ENCODE measurements at regions not wholly inside any gene's neighbourhood (a gene's known extent, or its start where the extent isn't known, plus 50 kb on each side); places are given as distances from the start of the nearest gene placed in this dataset.

GRCh38 chr3:23747841-23748240 is 57.9 kb upstream of the UBE2E1 start:
- TF ChIP-seq CTCF (IDR thresholded peaks at IDR 0.05), result no peak
- no peak for TF ChIP-seq POLR2A (IDR thresholded peaks at IDR 0.05)

Data from suprapubic skin (tissue), 3 donors.